ENCODE measurements at regions not wholly inside any gene's neighbourhood (a gene's known extent, or its start where the extent isn't known, plus 50 kb on each side); places are given as distances from the start of the nearest gene placed in this dataset.

DNA sequence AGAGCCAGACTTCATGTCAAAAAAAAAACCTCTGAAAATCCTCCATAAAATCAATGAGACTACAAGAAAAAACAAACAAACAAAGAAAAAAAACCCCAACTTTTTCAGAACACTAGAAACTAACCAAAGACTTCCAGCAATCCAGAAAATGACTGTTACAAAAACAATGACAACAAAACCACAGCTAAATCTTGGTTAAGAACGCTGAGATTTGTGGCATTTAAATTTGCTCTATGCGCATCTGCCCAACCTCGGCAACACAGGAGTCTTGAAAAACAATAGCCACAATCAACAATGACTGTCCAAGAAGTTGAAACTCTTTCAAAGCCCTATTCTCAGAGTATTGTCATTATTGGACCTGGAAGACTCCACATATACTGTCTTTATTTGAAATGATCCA, 402.4 kb downstream of the ZFHX3 start:
- Histone ChIP-seq H2AFZ (ENCODE audit: low read length) (no peak overlapping the region), H3K14ac (ENCODE audit: insufficient read length) (no peak overlapping the region), H3K36me3 (ENCODE audit: control insufficient read depth in 2 of 4, insufficient read depth in 4 of 4, low read length in 3 of 4) (no peaks in the 10 kb centered on the region), H2BK20ac (ENCODE audit: low read length) (no peak overlapping the region), H4K20me1 (replicated peaks in 1 of 2; ENCODE audit: control insufficient read depth in 1 of 2, insufficient read depth in 2 of 2, low read length in 2 of 2) (no peaks in the 10 kb centered on the region), H3K56ac (replicated peaks; ENCODE audit: insufficient read length, low read depth, low read length) (no peak overlapping the region), H3K4me2 (ENCODE audit: insufficient read depth in 1 of 2, low read depth in 2 of 2, low read length in 2 of 2) (no peak overlapping the region; a peak in 1 of 4 replicates), H3K9me3 (ENCODE audit: insufficient read depth in 2 of 2, low read depth in 1 of 2, low read length in 1 of 2) (no peaks in the 10 kb centered on the region), H2BK120ac (replicated peaks; ENCODE audit: low read depth, low read length) (no peak overlapping the region), H3K4me3 (ENCODE audit: extremely low read depth in 1 of 4, insufficient read depth in 2 of 4, low read depth in 3 of 4, low read length in 4 of 4) (no peak overlapping the region), H4K8ac (ENCODE audit: extremely low read depth, insufficient read depth, low read length) (no peak overlapping the region), H3K4me1 (replicated peaks in 1 of 4; ENCODE audit: control insufficient read depth in 3 of 4, insufficient read depth in 4 of 4, low read length in 3 of 4) (peaks cover 0 to 3% (median 0%) of the 10 kb centered on the region in 4 experiments; a peak in 2 of 7 replicates), H2BK12ac (ENCODE audit: low read depth, low read length) (no peak overlapping the region), H3K27me3 (replicated peaks in 1 of 4; ENCODE audit: control insufficient read depth in 3 of 4, extremely low read depth in 1 of 4, insufficient read depth in 3 of 4, low read length in 3 of 4) (no peaks in the 10 kb centered on the region), H2BK5ac (ENCODE audit: low read depth, low read length) (no peak overlapping the region), H3K23ac (ENCODE audit: insufficient read length) (no peak overlapping the region), H3K23me2 (ENCODE audit: low read depth, low read length) (no peaks in the 10 kb centered on the region), H3K18ac (ENCODE audit: extremely low read depth, low read length) (no peak overlapping the region), H2AK5ac (ENCODE audit: low read depth, low read length) (no peak overlapping the region), H3K27ac (ENCODE audit: low read depth, low read length) (no peak overlapping the region), H3K79me1 (ENCODE audit: low read depth, low read length) (no peaks in the 10 kb centered on the region), H4K5ac (ENCODE audit: insufficient read length, low read depth, low read length) (no peak overlapping the region), H3K4ac (replicated peaks; ENCODE audit: insufficient read length, low read depth, low read length) (no peak overlapping the region), H2BK15ac (ENCODE audit: low read length) (no peak overlapping the region), H3K9ac (replicated peaks in 1 of 4; ENCODE audit: extremely low read depth in 1 of 4, low read depth in 3 of 4, low read length in 3 of 4) (no peak overlapping the region), H4K91ac (replicated peaks; ENCODE audit: insufficient read length, low read length) (no peak overlapping the region), H3K79me2 (ENCODE audit: control insufficient read depth in 1 of 2, insufficient read depth in 2 of 2, low read length in 2 of 2) (peaks cover 0 to 23% of the 10 kb centered on the region in 2 experiments; a peak in 2 of 4 replicates)
- TF ChIP-seq NRF1 (IDR thresholded peaks at IDR 0.05; ENCODE audit: low read depth, low read length) (no peak), EGR1 (IDR thresholded peaks at IDR 0.05; ENCODE audit: borderline replicate concordance, low read depth, low read length) (no peak)
- TF ChIP-seq, protein P1, sequence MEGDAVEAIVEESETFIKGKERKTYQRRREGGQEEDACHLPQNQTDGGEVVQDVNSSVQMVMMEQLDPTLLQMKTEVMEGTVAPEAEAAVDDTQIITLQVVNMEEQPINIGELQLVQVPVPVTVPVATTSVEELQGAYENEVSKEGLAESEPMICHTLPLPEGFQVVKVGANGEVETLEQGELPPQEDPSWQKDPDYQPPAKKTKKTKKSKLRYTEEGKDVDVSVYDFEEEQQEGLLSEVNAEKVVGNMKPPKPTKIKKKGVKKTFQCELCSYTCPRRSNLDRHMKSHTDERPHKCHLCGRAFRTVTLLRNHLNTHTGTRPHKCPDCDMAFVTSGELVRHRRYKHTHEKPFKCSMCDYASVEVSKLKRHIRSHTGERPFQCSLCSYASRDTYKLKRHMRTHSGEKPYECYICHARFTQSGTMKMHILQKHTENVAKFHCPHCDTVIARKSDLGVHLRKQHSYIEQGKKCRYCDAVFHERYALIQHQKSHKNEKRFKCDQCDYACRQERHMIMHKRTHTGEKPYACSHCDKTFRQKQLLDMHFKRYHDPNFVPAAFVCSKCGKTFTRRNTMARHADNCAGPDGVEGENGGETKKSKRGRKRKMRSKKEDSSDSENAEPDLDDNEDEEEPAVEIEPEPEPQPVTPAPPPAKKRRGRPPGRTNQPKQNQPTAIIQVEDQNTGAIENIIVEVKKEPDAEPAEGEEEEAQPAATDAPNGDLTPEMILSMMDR (IDR thresholded peaks at IDR 0.05; ENCODE audit: control extremely low read depth in 1 of 3, insufficient read depth in 1 of 3, low read depth in 1 of 3, low read length in 3 of 3): no peak
- FAIRE-seq (no peak), DNase-seq (ENCODE audit: low read depth in 1 of 2, low spot score in 2 of 2) (no peak)
- ChIA-PET CTCF (ENCODE audit: partially characterized antibody) (no interaction called here), POLR2A (ENCODE audit: partially characterized antibody) (interaction anchor here (2.5 kb wide), 1 partner anchor 19 kb away, joined by 8 read pairs; no protein-coding TSS in a partner anchor)
- WGBS, 2 experiments (ENCODE audit: extremely low coverage in 1 of 2, insufficient coverage in 1 of 2, insufficient read length in 1 of 2, insufficient replicate concordance in 2 of 2, low coverage in 1 of 2, low lambda C conversion rate in 2 of 2, missing lambda C conversion rate in 1 of 2): 58% methylated on average over 3 of the region's 3 CpGs; no CpG with 5 or more reads in 1 of the 2 experiments
